Endothelial cell of umbilical vein (primary cell): ENCODE measurements at regions not wholly inside any gene's neighbourhood (a gene's known extent, or its start where the extent isn't known, plus 50 kb on each side); places are given as distances from the start of the nearest gene placed in this dataset.

Experiments
- BruUV-seq: library from RNA; stranded (reverse); fragments of 400-500 nt; replicated peaks from 2 replicates; lab custom pipeline; 2021; lab: Mats Ljungman, UMichigan
- CTCF ChIA-PET: fragments of 300-600, 350-600 bp; sonication (Branson Sonifier 250); formaldehyde crosslinking; loops from one replicate; lab custom pipeline; 2021; ENCODE audit warnings: antibody characterized with exemption, inconsistent platforms; lab: Charles Lee
- POLR2A ChIA-PET: fragments of 300-600, 350-600 bp; sonication (Branson Sonifier 250); formaldehyde crosslinking; loops from one replicate; lab custom pipeline; 2021; ENCODE audit warnings: antibody characterized with exemption, inconsistent platforms; lab: Charles Lee
- DNase-seq: peaks from one replicate; pipeline ENCODE4 v3.0.0-alpha.2; 2011; ENCODE audit warnings: low read depth, low spot score
- FAIRE-seq: peaks from 2 replicates; lab custom pipeline; 2011; peaks lifted over from hg19 to GRCh38; lab: Jason Lieb, UNC
- H2AFZ ChIP-seq: 2 replicates; pipeline ENCODE4 v1.6.0; 2012; ENCODE audit warnings: low read depth, low read length, control low read depth, inconsistent platforms
- H3K27ac ChIP-seq: 2 replicates; pipeline ENCODE4 v1.5.1; 2011; ENCODE audit warnings: low read depth, mild to moderate bottlenecking, control low read depth, low read length, moderate library complexity; ENCODE audit not compliant: insufficient read depth
- H3K27me3 ChIP-seq, 2 experiments: 2 replicates each; pipeline versions ENCODE4 v1.6.0 to v1.6.1; 2011; ENCODE audit warnings: low read length in 2 of 2, mixed read lengths in 1 of 2; ENCODE audit not compliant: control insufficient read depth in 2 of 2, insufficient read depth in 2 of 2
- H3K36me3 ChIP-seq, 2 experiments: 2 replicates in 1 of 2; 3 replicates in 1 of 2; pipeline ENCODE4 v1.5.1; 2011; ENCODE audit warnings: low read length in 2 of 2, mild to moderate bottlenecking in 1 of 2, moderate library complexity in 1 of 2; ENCODE audit not compliant: control insufficient read depth in 2 of 2, insufficient read depth in 2 of 2; ENCODE audit errors: extremely low read depth in 1 of 2
- H3K4me1 ChIP-seq: 3 replicates; pipeline ENCODE4 v1.5.1; 2011; ENCODE audit warnings: mild to moderate bottlenecking, low read length; ENCODE audit not compliant: control insufficient read depth, insufficient read depth; ENCODE audit errors: extremely low read depth
- H3K4me2 ChIP-seq: 2 replicates; pipeline ENCODE4 v1.6.1; 2011; ENCODE audit warnings: low read length, control low read depth, mixed read lengths; ENCODE audit not compliant: insufficient read depth
- H3K4me3 ChIP-seq, 3 experiments: fragments of 200-600 bp in 1 of 3; sonication (generic), shearing (Covaris generic) in 1 of 3; replicated peaks in 1 of 3; 2 replicates each; pipeline ENCODE4 v1.5.1; 2011 to 2016; ENCODE audit warnings: control low read depth in 3 of 3, low read length in 3 of 3, mild to moderate bottlenecking in 2 of 3, inconsistent platforms in 1 of 3, low read depth in 1 of 3, moderate library complexity in 1 of 3; ENCODE audit not compliant: insufficient read depth in 1 of 3
- H3K79me2 ChIP-seq: 2 replicates; pipeline ENCODE4 v1.6.0; 2012; ENCODE audit warnings: low read length, inconsistent platforms; ENCODE audit not compliant: control insufficient read depth, insufficient read depth
- H3K9ac ChIP-seq: replicated peaks from 2 replicates; pipeline ENCODE3; 2011; ENCODE audit warnings: low read length, control low read depth; ENCODE audit not compliant: insufficient read depth; ENCODE audit errors: extremely low read depth
- H3K9me1 ChIP-seq: replicated peaks from 3 replicates; pipeline ENCODE4 v1.6.0; 2011; ENCODE audit warnings: mild to moderate bottlenecking, low read length; ENCODE audit not compliant: control insufficient read depth, insufficient read depth; ENCODE audit errors: extremely low read depth
- H3K9me3 ChIP-seq: replicated peaks from 2 replicates; pipeline ENCODE4 v1.5.1; 2012; ENCODE audit warnings: low read length, inconsistent platforms; ENCODE audit not compliant: control insufficient read depth, insufficient read depth
- H4K20me1 ChIP-seq: replicated peaks from 2 replicates; pipeline ENCODE3; 2011; ENCODE audit warnings: mild to moderate bottlenecking, low read length; ENCODE audit not compliant: control insufficient read depth, insufficient read depth; ENCODE audit errors: extremely low read depth
- EZH2 ChIP-seq: IDR thresholded peaks from 2 replicates; pipeline ENCODE4 v1.6.1; 2012; ENCODE audit warnings: borderline replicate concordance, low read depth, mild to moderate bottlenecking, moderate library complexity, low read length, inconsistent platforms; ENCODE audit not compliant: severe bottlenecking
- FOS ChIP-seq: IDR thresholded peaks from 2 replicates; pipeline ENCODE4 v1.6.1; 2011; ENCODE audit warnings: mild to moderate bottlenecking, low read length, moderate library complexity, borderline replicate concordance; ENCODE audit not compliant: insufficient read depth
- GATA2 ChIP-seq: IDR thresholded peaks from 2 replicates; pipeline ENCODE4 v1.7.0; 2011; ENCODE audit warnings: low read depth, mild to moderate bottlenecking, moderate library complexity, mixed read lengths, low read length; ENCODE audit not compliant: insufficient read length, insufficient read depth
- JUN ChIP-seq: IDR thresholded peaks from 2 replicates; pipeline ENCODE4 v1.6.1; 2011; ENCODE audit warnings: borderline replicate concordance, low read depth; ENCODE audit not compliant: insufficient read length, insufficient read depth
- MYC ChIP-seq: IDR thresholded peaks from one replicate; pipeline ENCODE4 v1.6.1; 2011; ENCODE audit warnings: mild to moderate bottlenecking, low read depth, low read length
- POLR2A ChIP-seq: IDR thresholded peaks from 2 replicates; pipeline ENCODE4 v1.6.1; 2012; ENCODE audit warnings: low read depth, mild to moderate bottlenecking, control low read depth, low read length
- POLR2AphosphoS5 ChIP-seq: IDR thresholded peaks from 2 replicates; pipeline ENCODE4 v1.6.1; 2012; ENCODE audit warnings: low read depth, mild to moderate bottlenecking, control low read depth, low read length, moderate library complexity; ENCODE audit not compliant: insufficient read depth
- dilution Hi-C: fragments of 300-500 bp; cut with MboI; formaldehyde crosslinking; loops from one replicate; pipeline ENCODE4 v1.15.0; 2019; ENCODE audit warnings: low sequenced_read_pairs; ENCODE audit not compliant: extremely low pct_ligation_motif_present
- intact Hi-C: fragments of 100-400 bp; cut with micrococcal nuclease; formaldehyde crosslinking; loops from one replicate; pipeline ENCODE4 v1.10.0; 2022
- TF ChIP-seq, protein P1 (sequence below), 2 donors: IDR thresholded peaks; 1 replicate in 1 of 2; 2 replicates in 1 of 2; pipeline ENCODE4 v1.5.1; 2011; ENCODE audit warnings: low read length in 2 of 2, mild to moderate bottlenecking in 2 of 2, moderate library complexity in 2 of 2, control low read depth in 1 of 2, inconsistent platforms in 1 of 2, low read depth in 1 of 2; ENCODE audit not compliant: insufficient read depth in 1 of 2; ENCODE audit errors: extremely low read depth in 1 of 2
- TF ChIP-seq, protein P2 (sequence below): IDR thresholded peaks from 2 replicates; pipeline ENCODE4 v1.6.1; 2011; ENCODE audit not compliant: insufficient read depth, insufficient read length

DNA sequence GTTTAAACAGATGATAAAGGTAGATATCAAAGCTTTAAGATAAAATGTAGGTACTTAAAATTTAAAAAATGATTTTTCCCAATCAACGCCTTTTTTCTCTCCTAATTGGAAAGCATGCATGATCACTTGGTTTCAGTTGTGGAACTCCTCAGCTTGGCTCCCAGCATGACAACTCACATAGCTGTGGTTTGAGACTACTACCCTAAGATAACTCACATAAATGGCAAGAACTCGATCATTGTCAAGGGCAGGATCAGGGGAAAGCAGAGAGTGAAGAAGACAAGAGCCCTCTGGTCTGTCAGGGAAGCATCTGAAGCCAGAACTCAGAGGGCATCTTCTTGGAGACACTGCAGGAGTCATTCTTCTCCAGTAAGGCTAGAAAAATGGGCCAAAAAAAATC, 516.7 kb downstream of the NTRK3 start:
- H3K36me3 ChIP-seq: no peaks in the 10 kb centered on the region
- no peaks in the 10 kb centered on the region for H3K27me3 ChIP-seq
- no peaks in the 10 kb centered on the region for H3K9me1 ChIP-seq
- dilution Hi-C loops (no loop called here), intact Hi-C loops (no loop called here)
- TF ChIP-seq GATA2 (no peak), POLR2AphosphoS5 (no peak), JUN (no peak), POLR2A (no peak), EZH2 (no peak), FOS (no peak), MYC (no peak)
- TF ChIP-seq, protein P1, sequence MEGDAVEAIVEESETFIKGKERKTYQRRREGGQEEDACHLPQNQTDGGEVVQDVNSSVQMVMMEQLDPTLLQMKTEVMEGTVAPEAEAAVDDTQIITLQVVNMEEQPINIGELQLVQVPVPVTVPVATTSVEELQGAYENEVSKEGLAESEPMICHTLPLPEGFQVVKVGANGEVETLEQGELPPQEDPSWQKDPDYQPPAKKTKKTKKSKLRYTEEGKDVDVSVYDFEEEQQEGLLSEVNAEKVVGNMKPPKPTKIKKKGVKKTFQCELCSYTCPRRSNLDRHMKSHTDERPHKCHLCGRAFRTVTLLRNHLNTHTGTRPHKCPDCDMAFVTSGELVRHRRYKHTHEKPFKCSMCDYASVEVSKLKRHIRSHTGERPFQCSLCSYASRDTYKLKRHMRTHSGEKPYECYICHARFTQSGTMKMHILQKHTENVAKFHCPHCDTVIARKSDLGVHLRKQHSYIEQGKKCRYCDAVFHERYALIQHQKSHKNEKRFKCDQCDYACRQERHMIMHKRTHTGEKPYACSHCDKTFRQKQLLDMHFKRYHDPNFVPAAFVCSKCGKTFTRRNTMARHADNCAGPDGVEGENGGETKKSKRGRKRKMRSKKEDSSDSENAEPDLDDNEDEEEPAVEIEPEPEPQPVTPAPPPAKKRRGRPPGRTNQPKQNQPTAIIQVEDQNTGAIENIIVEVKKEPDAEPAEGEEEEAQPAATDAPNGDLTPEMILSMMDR (IDR thresholded peaks at IDR 0.05; ENCODE audit: extremely low read depth in 1 of 2, insufficient read depth in 1 of 2, low read depth in 1 of 2, low read length in 2 of 2): no peak
- TF ChIP-seq, protein P2, sequence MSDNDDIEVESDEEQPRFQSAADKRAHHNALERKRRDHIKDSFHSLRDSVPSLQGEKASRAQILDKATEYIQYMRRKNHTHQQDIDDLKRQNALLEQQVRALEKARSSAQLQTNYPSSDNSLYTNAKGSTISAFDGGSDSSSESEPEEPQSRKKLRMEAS: no peak
- BruUV-seq: no TSS peak
- no peak overlapping the region for H3K4me3 ChIP-seq
- no peak for FAIRE-seq
- H3K9ac ChIP-seq: no peak overlapping the region
- H4K20me1 ChIP-seq: no peaks in the 10 kb centered on the region
- no peaks in the 10 kb centered on the region for H3K4me1 ChIP-seq
- DNase-seq: no peak
- ChIA-PET CTCF (no interaction called here), POLR2A (no interaction called here)
- H3K9me3 ChIP-seq: peaks cover 2% of the 10 kb centered on the region
- H3K27ac ChIP-seq: no peak overlapping the region
- no peak overlapping the region for H3K4me2 ChIP-seq
- H3K79me2 ChIP-seq: no peaks in the 10 kb centered on the region
- no peak overlapping the region for H2AFZ ChIP-seq
